ENCODE measurements at regions not wholly inside any gene's neighbourhood (a gene's known extent, or its start where the extent isn't known, plus 50 kb on each side); places are given as distances from the start of the nearest gene placed in this dataset.
A peak's percentile ranks its signal among the peaks of the same experiment; 100 is the strongest.
"Not testable (repeated sequence)": the region's sequence is repeated elsewhere in the genome, so short reads cannot be mapped to it uniquely, and the experiment has no call there.

DNA sequence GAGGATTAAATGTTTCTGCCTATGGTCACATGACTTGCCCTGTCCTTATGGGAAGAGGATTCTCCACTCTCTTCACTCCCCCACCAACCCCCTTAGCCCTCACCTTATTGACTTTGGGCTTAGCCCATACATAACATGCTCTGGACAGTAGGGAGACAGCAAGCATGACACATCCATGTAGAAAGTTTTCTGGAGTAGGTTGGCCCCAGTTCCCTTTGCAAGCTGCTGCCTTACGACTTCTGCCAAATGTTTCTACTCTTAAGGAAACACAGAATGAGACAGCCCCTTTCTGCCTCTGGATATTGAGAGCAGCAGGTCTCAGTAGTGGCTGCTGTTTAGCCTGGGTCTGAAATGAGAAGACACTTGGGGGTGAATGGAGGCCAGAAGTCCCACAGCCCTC, 282.2 kb downstream of the MAP2K6 start:
- ATAC-seq = peak; percentile 39
- Histone ChIP-seq H3K36me3 (no peaks in the 10 kb centered on the region), H3K4me1 (peaks cover 0 to 12% (median 3%) of the 10 kb centered on the region in 3 donors), H3K9me3 (peaks cover 0 to 10% (median 0%) of the 10 kb centered on the region in 3 donors), H3K4me3 (no peak overlapping the region), H3K27ac (peak overlapping the region in 2 of 4 donors; percentile 35 to 41), H3K27me3 (no peaks in the 10 kb centered on the region)
- no peak for TF ChIP-seq EP300 (IDR thresholded peaks at IDR 0.05)
- TF ChIP-seq, protein P1, sequence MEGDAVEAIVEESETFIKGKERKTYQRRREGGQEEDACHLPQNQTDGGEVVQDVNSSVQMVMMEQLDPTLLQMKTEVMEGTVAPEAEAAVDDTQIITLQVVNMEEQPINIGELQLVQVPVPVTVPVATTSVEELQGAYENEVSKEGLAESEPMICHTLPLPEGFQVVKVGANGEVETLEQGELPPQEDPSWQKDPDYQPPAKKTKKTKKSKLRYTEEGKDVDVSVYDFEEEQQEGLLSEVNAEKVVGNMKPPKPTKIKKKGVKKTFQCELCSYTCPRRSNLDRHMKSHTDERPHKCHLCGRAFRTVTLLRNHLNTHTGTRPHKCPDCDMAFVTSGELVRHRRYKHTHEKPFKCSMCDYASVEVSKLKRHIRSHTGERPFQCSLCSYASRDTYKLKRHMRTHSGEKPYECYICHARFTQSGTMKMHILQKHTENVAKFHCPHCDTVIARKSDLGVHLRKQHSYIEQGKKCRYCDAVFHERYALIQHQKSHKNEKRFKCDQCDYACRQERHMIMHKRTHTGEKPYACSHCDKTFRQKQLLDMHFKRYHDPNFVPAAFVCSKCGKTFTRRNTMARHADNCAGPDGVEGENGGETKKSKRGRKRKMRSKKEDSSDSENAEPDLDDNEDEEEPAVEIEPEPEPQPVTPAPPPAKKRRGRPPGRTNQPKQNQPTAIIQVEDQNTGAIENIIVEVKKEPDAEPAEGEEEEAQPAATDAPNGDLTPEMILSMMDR (IDR thresholded peaks at IDR 0.05) = no peak
- no peak for TF ChIP-seq POLR2AphosphoS5 (IDR thresholded peaks at IDR 0.05)
- no peak for TF ChIP-seq POLR2A (IDR thresholded peaks at IDR 0.05)
- WGBS, 2 donors (ENCODE audit: low coverage in 1 of 2) = 0% methylated on average over 1 of the region's 1 CpG; no CpG with 5 or more reads in 1 of the 2 donors

- ATAC-seq, H3K4me3 ChIP-seq, H3K36me3 ChIP-seq, H3K27me3 ChIP-seq, H3K27ac ChIP-seq: not testable (repeated sequence)
- peaks cover 0 to 10% (median 0%) of the 10 kb centered on the region in 3 donors for H3K9me3 ChIP-seq
- H3K4me1 ChIP-seq = peaks cover 0 to 12% (median 3%) of the 10 kb centered on the region in 3 donors
These were observed 283.9 kb downstream of the MAP2K6 start for GRCh38 chr17:69698352-69698751.

DNA sequence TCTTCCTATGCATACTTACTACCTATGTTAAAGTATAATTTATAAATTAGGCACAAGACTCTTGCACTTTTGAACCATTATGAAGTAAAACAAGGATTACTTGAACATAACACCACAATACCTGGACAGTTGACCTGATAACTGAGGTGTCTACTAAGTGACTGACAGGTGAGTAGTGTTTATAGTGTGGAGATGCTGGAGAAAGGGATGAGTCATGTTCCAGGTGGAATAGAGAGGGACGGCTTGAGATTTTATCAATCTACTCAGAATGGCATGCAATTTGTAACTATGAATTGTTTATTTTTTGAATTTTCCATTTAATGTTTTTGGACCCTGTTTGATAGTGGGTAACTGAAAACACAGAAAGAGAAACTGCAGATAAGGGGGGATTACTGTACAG, 287.6 kb downstream of the MAP2K6 start:
- WGBS, 2 donors (ENCODE audit: low coverage in 1 of 2) = 65 to 71% methylated on average over 1 of the region's 1 CpG
- TF ChIP-seq POLR2AphosphoS5 (IDR thresholded peaks at IDR 0.05) (no peak), EP300 (IDR thresholded peaks at IDR 0.05) (no peak)
- TF ChIP-seq, protein P1 (IDR thresholded peaks at IDR 0.05) = no peak
- no peak for ATAC-seq
- H3K27ac ChIP-seq = no peak overlapping the region
- peaks cover 0 to 3% (median under 1%) of the 10 kb centered on the region in 3 donors for H3K4me1 ChIP-seq
- H3K4me3 ChIP-seq = no peak overlapping the region
- no peaks in the 10 kb centered on the region for H3K27me3 ChIP-seq
- H3K9me3 ChIP-seq = peaks cover 0 to 10% (median 0%) of the 10 kb centered on the region in 3 donors
- no peaks in the 10 kb centered on the region for H3K36me3 ChIP-seq

GRCh38 chr17:69703751-69704150, 289.3 kb downstream of the MAP2K6 start:
- WGBS, 2 donors (ENCODE audit: low coverage in 1 of 2) = 71 to 100% methylated on average over 1 of the region's 1 CpG
- Histone ChIP-seq H3K36me3 (no peaks in the 10 kb centered on the region), H3K27me3 (no peaks in the 10 kb centered on the region), H3K9me3 (peaks cover 0 to 3% (median 0%) of the 10 kb centered on the region in 3 donors), H3K27ac (no peak overlapping the region), H3K4me3 (no peak overlapping the region), H3K4me1 (no peaks in the 10 kb centered on the region)
- ATAC-seq = no peak
- TF ChIP-seq EP300 (IDR thresholded peaks at IDR 0.05) = no peak
- no peak for TF ChIP-seq POLR2AphosphoS5 (IDR thresholded peaks at IDR 0.05)
- TF ChIP-seq, protein P1 (IDR thresholded peaks at IDR 0.05) = no peak
- TF ChIP-seq POLR2A (IDR thresholded peaks at IDR 0.05) = no peak

GRCh38 chr17:69704935-69705334, 290.4 kb downstream of the MAP2K6 start:
- no peaks in the 10 kb centered on the region for H3K9me3 ChIP-seq
- no peaks in the 10 kb centered on the region for H3K4me1 ChIP-seq
- H3K27ac ChIP-seq = no peak overlapping the region
- no peak overlapping the region for H3K4me3 ChIP-seq
- ATAC-seq = no peak
- TF ChIP-seq EP300 (IDR thresholded peaks at IDR 0.05) (no peak), POLR2A (IDR thresholded peaks at IDR 0.05) (no peak), POLR2AphosphoS5 (IDR thresholded peaks at IDR 0.05) (no peak)
- TF ChIP-seq, protein P1 (IDR thresholded peaks at IDR 0.05) = no peak
- no peaks in the 10 kb centered on the region for H3K27me3 ChIP-seq
- WGBS, 2 donors (ENCODE audit: low coverage in 1 of 2) = 81 to 100% methylated on average over 1 of the region's 1 CpG
- no peaks in the 10 kb centered on the region for H3K36me3 ChIP-seq

Measured in gastroesophageal sphincter (tissue), 4 donors.